ENCODE measurements at regions not wholly inside any gene's neighbourhood (a gene's known extent, or its start where the extent isn't known, plus 50 kb on each side); places are given as distances from the start of the nearest gene placed in this dataset.
"Not testable (repeated sequence)": the region's sequence is repeated elsewhere in the genome, so short reads cannot be mapped to it uniquely, and the experiment has no call there.

DNA sequence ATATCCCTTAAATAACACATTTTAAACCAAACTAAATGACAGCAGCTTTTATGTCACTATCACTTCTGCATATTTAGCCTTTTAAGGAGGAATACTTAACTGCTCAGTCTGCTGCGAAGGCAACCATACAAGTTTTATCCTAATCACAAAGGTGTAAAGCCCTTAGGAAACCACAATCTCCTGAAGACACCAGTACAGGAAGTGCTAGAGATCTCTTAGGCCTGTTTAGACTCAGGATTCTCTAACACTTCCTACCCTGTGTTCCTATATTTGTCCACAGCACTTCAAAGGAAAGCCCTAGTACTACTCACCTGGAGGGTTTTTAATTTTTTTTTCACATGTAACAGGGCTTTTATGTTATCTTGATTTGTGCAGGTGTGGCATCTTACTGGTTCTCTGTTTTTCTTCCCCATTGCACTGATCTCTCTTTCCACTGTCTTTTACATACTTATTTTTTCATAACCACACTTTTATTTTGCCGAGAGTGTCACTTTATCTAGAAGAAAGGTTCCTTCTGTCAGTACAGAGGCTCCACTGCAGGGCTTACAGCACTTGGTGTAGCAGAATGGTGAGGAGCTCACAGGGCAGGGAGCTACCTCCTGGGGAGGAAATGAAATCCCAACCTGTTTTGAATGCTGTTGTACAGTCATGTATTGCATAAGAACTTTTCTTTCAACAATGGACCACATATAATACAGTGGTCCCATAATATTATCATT is 1060.6 kb upstream of the ACO1 start:
- no peak overlapping the region for H3K4me2 ChIP-seq
- no peaks in the 10 kb centered on the region for H3K9me3 Mint-ChIP-seq
- no peak for DNase-seq (ENCODE audit: low spot score)
- no peaks in the 10 kb centered on the region for H3F3A ChIP-seq (ENCODE audit: low read depth)
- H3K4me1 Mint-ChIP-seq, result peaks cover 7% of the 10 kb centered on the region
- H2AFZ ChIP-seq (replicated peaks), result no peak overlapping the region
- H3K27me3 Mint-ChIP-seq (ENCODE audit: insufficient read depth, low read depth), result peaks cover 7% of the 10 kb centered on the region
- no peak overlapping the region for H3K27ac Mint-ChIP-seq
- H3K4me3 ChIP-seq, result no peak overlapping the region
- no peak overlapping the region for H3K27ac ChIP-seq
- H3K79me2 ChIP-seq (ENCODE audit: low read depth), result no peaks in the 10 kb centered on the region
- H3K4me3 Mint-ChIP-seq, result no peak overlapping the region
- H3K9me3 ChIP-seq (ENCODE audit: low read depth), result no peaks in the 10 kb centered on the region
- H3K4me1 ChIP-seq, result no peaks in the 10 kb centered on the region
- no peaks in the 10 kb centered on the region for H4K20me1 ChIP-seq (ENCODE audit: low read depth)
- TF ChIP-seq EZH2phosphoT487 (IDR thresholded peaks at IDR 0.05) (no peak), EZH2 (IDR thresholded peaks at IDR 0.05) (no peak)
- TF ChIP-seq, protein P1, sequence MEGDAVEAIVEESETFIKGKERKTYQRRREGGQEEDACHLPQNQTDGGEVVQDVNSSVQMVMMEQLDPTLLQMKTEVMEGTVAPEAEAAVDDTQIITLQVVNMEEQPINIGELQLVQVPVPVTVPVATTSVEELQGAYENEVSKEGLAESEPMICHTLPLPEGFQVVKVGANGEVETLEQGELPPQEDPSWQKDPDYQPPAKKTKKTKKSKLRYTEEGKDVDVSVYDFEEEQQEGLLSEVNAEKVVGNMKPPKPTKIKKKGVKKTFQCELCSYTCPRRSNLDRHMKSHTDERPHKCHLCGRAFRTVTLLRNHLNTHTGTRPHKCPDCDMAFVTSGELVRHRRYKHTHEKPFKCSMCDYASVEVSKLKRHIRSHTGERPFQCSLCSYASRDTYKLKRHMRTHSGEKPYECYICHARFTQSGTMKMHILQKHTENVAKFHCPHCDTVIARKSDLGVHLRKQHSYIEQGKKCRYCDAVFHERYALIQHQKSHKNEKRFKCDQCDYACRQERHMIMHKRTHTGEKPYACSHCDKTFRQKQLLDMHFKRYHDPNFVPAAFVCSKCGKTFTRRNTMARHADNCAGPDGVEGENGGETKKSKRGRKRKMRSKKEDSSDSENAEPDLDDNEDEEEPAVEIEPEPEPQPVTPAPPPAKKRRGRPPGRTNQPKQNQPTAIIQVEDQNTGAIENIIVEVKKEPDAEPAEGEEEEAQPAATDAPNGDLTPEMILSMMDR (IDR thresholded peaks at IDR 0.05), result no peak
- H3K36me3 ChIP-seq, result no peaks in the 10 kb centered on the region
- H3K27me3 ChIP-seq, result no peaks in the 10 kb centered on the region
- no peaks in the 10 kb centered on the region for H3K36me3 Mint-ChIP-seq
- no peak overlapping the region for H3K9ac ChIP-seq

DNA sequence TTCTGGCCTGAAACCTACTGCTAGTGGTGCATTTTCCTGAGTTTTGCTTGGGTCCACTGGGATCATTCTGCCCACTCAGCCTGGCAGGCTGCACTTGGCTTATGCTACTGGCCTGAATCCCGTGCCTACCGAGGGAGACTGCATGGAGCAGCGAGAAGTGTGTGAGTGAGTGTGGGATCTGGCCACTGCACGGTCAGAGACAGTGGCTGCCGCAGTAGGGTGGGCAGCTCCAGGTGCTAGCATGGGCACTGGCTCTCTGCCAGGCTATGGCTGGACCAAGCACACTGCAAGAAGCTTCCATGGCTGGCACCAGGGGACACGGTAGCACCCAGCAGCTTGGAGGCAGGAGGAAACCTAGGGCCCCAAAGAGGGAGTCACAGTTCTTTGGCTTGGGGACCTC is 1058.7 kb upstream of the ACO1 start:
- Histone ChIP-seq H3K4me3 (no peak overlapping the region), H3K27me3 (no peaks in the 10 kb centered on the region), H4K20me1 (ENCODE audit: low read depth) (no peaks in the 10 kb centered on the region), H3K4me1 (no peaks in the 10 kb centered on the region), H3K27ac (no peak overlapping the region), H3K9ac (no peak overlapping the region), H3F3A (ENCODE audit: low read depth) (no peaks in the 10 kb centered on the region), H3K4me2 (no peak overlapping the region), H3K36me3 (no peaks in the 10 kb centered on the region), H3K79me2 (ENCODE audit: low read depth) (no peaks in the 10 kb centered on the region), H3K9me3 (ENCODE audit: low read depth) (no peaks in the 10 kb centered on the region), H2AFZ (replicated peaks) (no peak overlapping the region)
- Mint-ChIP-seq H3K36me3 (no peaks in the 10 kb centered on the region), H3K27me3 (ENCODE audit: insufficient read depth, low read depth) (peaks cover 7% of the 10 kb centered on the region), H3K27ac (no peak overlapping the region), H3K9me3 (no peaks in the 10 kb centered on the region), H3K4me3 (no peak overlapping the region), H3K4me1 (peaks cover 7% of the 10 kb centered on the region)
- no peak for DNase-seq (ENCODE audit: low spot score)
- TF ChIP-seq EZH2phosphoT487 (IDR thresholded peaks at IDR 0.05) (no peak), EZH2 (IDR thresholded peaks at IDR 0.05) (no peak)
- TF ChIP-seq, protein P1 (IDR thresholded peaks at IDR 0.05), result no peak

DNA sequence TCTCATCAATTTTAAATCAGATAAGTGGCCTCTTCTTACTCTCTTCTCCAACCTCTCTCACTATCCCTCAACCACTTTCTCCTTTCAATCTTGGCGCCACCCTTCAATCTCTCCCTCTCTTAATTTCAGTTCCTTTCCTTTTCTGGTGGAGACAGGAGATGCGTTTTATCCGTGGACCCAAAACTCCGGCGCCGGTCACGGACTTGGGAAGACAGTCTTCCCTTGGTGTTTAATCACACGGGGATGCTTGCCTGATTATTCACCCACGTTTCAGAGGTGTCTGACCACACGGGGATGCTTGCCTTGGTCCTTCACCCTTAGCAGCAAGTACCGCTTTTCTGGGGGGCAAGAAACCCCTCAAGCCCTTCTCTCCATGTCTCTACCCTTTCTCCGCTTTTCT is 1057.6 kb upstream of the ACO1 start:
- not testable (repeated sequence) for H3K36me3 ChIP-seq; H3K9ac ChIP-seq; H3K27me3 Mint-ChIP-seq (ENCODE audit: insufficient read depth, low read depth); H2AFZ ChIP-seq (replicated peaks); H3K27me3 ChIP-seq; H3K27ac Mint-ChIP-seq; H3K4me1 ChIP-seq; H3K27ac ChIP-seq; H4K20me1 ChIP-seq (ENCODE audit: low read depth); H3F3A ChIP-seq (ENCODE audit: low read depth); DNase-seq (ENCODE audit: low spot score); H3K4me3 Mint-ChIP-seq; H3K9me3 Mint-ChIP-seq; H3K4me3 ChIP-seq; H3K9me3 ChIP-seq (ENCODE audit: low read depth); H3K4me1 Mint-ChIP-seq; H3K36me3 Mint-ChIP-seq; H3K79me2 ChIP-seq (ENCODE audit: low read depth); H3K4me2 ChIP-seq

DNA sequence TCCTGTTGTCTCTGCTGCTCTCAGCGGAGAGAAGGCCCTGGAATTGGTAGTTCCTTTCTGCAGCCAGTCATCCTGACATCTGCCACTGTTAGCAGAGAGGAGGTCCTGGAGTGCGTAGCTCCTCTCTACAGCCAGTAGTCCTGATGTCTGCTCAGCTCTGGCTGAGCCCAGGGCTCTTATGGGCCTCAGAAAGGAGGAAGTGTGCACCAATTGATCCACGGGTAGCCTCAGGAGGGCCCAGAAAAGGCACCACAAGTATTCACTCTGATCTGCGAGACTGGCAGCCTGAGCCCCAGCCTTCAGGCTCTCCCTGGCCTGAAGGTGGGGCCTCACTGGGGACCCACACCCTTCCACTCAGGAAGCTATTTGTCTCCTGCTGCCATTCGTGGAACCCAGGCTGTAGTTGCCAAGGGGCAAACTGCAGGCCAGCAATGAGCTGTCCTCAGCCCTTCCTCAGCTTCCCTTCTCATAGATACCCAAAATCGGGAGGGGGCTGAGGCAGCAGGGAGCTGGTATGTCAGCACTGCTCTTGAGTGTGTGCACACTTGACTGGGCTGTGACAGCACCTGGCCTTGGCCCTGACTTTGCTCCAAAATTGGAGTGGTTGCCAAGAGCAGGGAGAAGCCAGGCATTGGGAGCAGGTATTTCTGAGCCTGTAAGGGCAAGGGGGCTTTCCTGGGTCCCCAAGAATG is 1049.5 kb upstream of the ACO1 start:
- no peak overlapping the region for H3K4me3 ChIP-seq
- H3K4me3 Mint-ChIP-seq, result no peak overlapping the region
- H2AFZ ChIP-seq (replicated peaks), result no peak overlapping the region
- no peaks in the 10 kb centered on the region for H3K9me3 ChIP-seq (ENCODE audit: low read depth)
- no peaks in the 10 kb centered on the region for H3K36me3 ChIP-seq
- no peak for DNase-seq (ENCODE audit: low spot score)
- TF ChIP-seq EZH2 (IDR thresholded peaks at IDR 0.05) (no peak), EZH2phosphoT487 (IDR thresholded peaks at IDR 0.05) (no peak)
- TF ChIP-seq, protein P1 (IDR thresholded peaks at IDR 0.05), result no peak
- H4K20me1 ChIP-seq (ENCODE audit: low read depth), result no peaks in the 10 kb centered on the region
- no peaks in the 10 kb centered on the region for H3K79me2 ChIP-seq (ENCODE audit: low read depth)
- no peaks in the 10 kb centered on the region for H3K9me3 Mint-ChIP-seq
- H3K27ac Mint-ChIP-seq, result no peak overlapping the region
- no peaks in the 10 kb centered on the region for H3K27me3 Mint-ChIP-seq (ENCODE audit: insufficient read depth, low read depth)
- H3K4me1 Mint-ChIP-seq, result no peaks in the 10 kb centered on the region
- no peaks in the 10 kb centered on the region for H3K4me1 ChIP-seq
- H3K9ac ChIP-seq, result no peak overlapping the region
- no peaks in the 10 kb centered on the region for H3F3A ChIP-seq (ENCODE audit: low read depth)
- H3K4me2 ChIP-seq, result no peak overlapping the region
- H3K27ac ChIP-seq, result no peak overlapping the region
- H3K27me3 ChIP-seq, result no peaks in the 10 kb centered on the region
- no peaks in the 10 kb centered on the region for H3K36me3 Mint-ChIP-seq

Data from neural progenitor cell (in vitro differentiated cells).